MCF 10A (cell line): ENCODE measurements at regions not wholly inside any gene's neighbourhood (a gene's known extent, or its start where the extent isn't known, plus 50 kb on each side); places are given as distances from the start of the nearest gene placed in this dataset.

Experiments
- BruUV-seq: library from RNA; stranded (reverse); fragments of 400-500 nt; replicated peaks from 2 replicates; lab custom pipeline; 2021; lab: Mats Ljungman, UMichigan
- CTCF ChIA-PET: fragments of 300-600 bp; sonication (Branson Sonifier 250); formaldehyde crosslinking; extraction: SDS; loops from one replicate; lab custom pipeline; 2021; ENCODE audit warnings: antibody characterized with exemption, inconsistent platforms; lab: Yijun Ruan, JAX
- POLR2A ChIA-PET: fragments of 300-600, 350-650 bp; sonication (Branson Sonifier 250); formaldehyde crosslinking; extraction: SDS; loops from one replicate; lab custom pipeline; 2020; ENCODE audit warnings: antibody characterized with exemption, inconsistent platforms; lab: Yijun Ruan, JAX
- DNase-seq: peaks from one replicate; pipeline ENCODE4 v3.0.0-alpha.2; 2018; ENCODE audit not compliant: unreplicated experiment
- H3K27ac Mint-ChIP-seq: one replicate; pipeline ENCODE4 v1.8.0; 2022; ENCODE audit warnings: mild to moderate bottlenecking, low read depth, mixed read lengths; ENCODE audit not compliant: unreplicated experiment
- H3K27me3 Mint-ChIP-seq: one replicate; pipeline ENCODE4 v1.8.0; 2022; ENCODE audit warnings: mixed read lengths; ENCODE audit not compliant: insufficient read depth, unreplicated experiment
- H3K36me3 Mint-ChIP-seq: one replicate; pipeline ENCODE4 v1.8.0; 2022; ENCODE audit warnings: mild to moderate bottlenecking, moderate library complexity, mixed read lengths; ENCODE audit not compliant: insufficient read depth, unreplicated experiment
- H3K4me1 Mint-ChIP-seq: one replicate; pipeline ENCODE4 v1.8.0; 2022; ENCODE audit warnings: mixed read lengths; ENCODE audit not compliant: insufficient read depth, unreplicated experiment
- H3K4me3 Mint-ChIP-seq: one replicate; pipeline ENCODE4 v1.8.0; 2022; ENCODE audit warnings: mild to moderate bottlenecking, moderate library complexity, mixed read lengths; ENCODE audit not compliant: unreplicated experiment
- H3K9me3 Mint-ChIP-seq: one replicate; pipeline ENCODE4 v1.8.0; 2022; ENCODE audit warnings: mixed read lengths; ENCODE audit not compliant: unreplicated experiment
- CTCF ChIP-seq: fragments of 200-600 bp; IDR thresholded peaks from one replicate; pipeline ENCODE4 v1.8.0; 2022; ENCODE audit warnings: antibody characterized with exemption, mild to moderate bottlenecking; ENCODE audit not compliant: unreplicated experiment
- intact Hi-C: fragments of 100-400 bp; cut with micrococcal nuclease; formaldehyde crosslinking; loops from 2 replicates; pipeline ENCODE4 v1.14.1; 2022

GRCh38 chr10:37434091-37434490 lies 308.7 kb downstream of the ANKRD30A start:
- no peaks in the 10 kb centered on the region for H3K9me3 Mint-ChIP-seq
- no peaks in the 10 kb centered on the region for H3K27me3 Mint-ChIP-seq
- POLR2A ChIA-PET = interaction anchor here (0.7 kb wide), 1 partner anchor 153 kb away, joined by 3 read pairs; no protein-coding TSS in a partner anchor
- DNase-seq = no peak
- CTCF ChIA-PET = interaction anchor here (0.5 to 4.8 kb wide), 19 partner anchors 12 to 689 kb away, joined by 3 to 63 read pairs (median 4); no protein-coding TSS in a partner anchor
- no TSS peak for BruUV-seq
- peaks cover 9% of the 10 kb centered on the region for H3K4me1 Mint-ChIP-seq
- H3K27ac Mint-ChIP-seq = no peak overlapping the region
- peak; percentile 33 for TF ChIP-seq CTCF
- intact Hi-C loops = loop anchor here (1.0 kb wide), 1 partner anchor 61 kb away; no protein-coding TSS in a partner anchor
- H3K4me3 Mint-ChIP-seq = no peak overlapping the region
- H3K36me3 Mint-ChIP-seq = no peaks in the 10 kb centered on the region
